HuH-7 (cell line): ENCODE measurements at regions not wholly inside any gene's neighbourhood (a gene's known extent, or its start where the extent isn't known, plus 50 kb on each side); places are given as distances from the start of the nearest gene placed in this dataset.
"Not testable (repeated sequence)": the region's sequence is repeated elsewhere in the genome, so short reads cannot be mapped to it uniquely, and the experiment has no call there.

Experiments
- DNase-seq: peaks from one replicate; pipeline ENCODE4 v3.0.0; 2011; ENCODE audit warnings: low spot score

GRCh38 chr3:14272959-14273560, 94.4 kb downstream of the LSM3 start:
- DNase-seq: not testable (repeated sequence)

GRCh38 chr3:14273901-14274611, 95.4 kb downstream of the LSM3 start:
- DNase-seq: no peak

GRCh38 chr3:14274612-14274936, 96.0 kb downstream of the LSM3 start:
- DNase-seq: no peak

GRCh38 chr3:14274999-14275961, 96.7 kb downstream of the LSM3 start:
- DNase-seq: peak; percentile 68

GRCh38 chr3:14275962-14276909, 97.6 kb downstream of the LSM3 start:
- no peak for DNase-seq

GRCh38 chr3:14277557-14277956, 98.9 kb downstream of the LSM3 start:
- no peak for DNase-seq

- no peak for DNase-seq
These were observed 99.7 kb downstream of the LSM3 start for GRCh38 chr3:14278265-14278798.

- no peak for DNase-seq
These were observed 100.4 kb downstream of the LSM3 start for GRCh38 chr3:14278799-14279625.

GRCh38 chr3:14279626-14280061, 101.0 kb downstream of the LSM3 start:
- DNase-seq: no peak

- no peak for DNase-seq
These were observed 101.7 kb downstream of the LSM3 start for GRCh38 chr3:14280326-14280725.

- DNase-seq: no peak
These were observed 102.4 kb downstream of the LSM3 start for GRCh38 chr3:14281053-14281452.

GRCh38 chr3:14282001-14282705, 103.5 kb downstream of the LSM3 start:
- DNase-seq: no peak

GRCh38 chr3:14282706-14283075, 104.1 kb downstream of the LSM3 start:
- no peak for DNase-seq

- no peak for DNase-seq
These were observed 104.6 kb downstream of the LSM3 start for GRCh38 chr3:14283092-14283812.

GRCh38 chr3:14283813-14284438, 105.3 kb downstream of the LSM3 start:
- no peak for DNase-seq

- DNase-seq: no peak
These were observed 106.3 kb downstream of the LSM3 start for GRCh38 chr3:14284694-14285547.

- DNase-seq: no peak
These were observed 106.9 kb downstream of the LSM3 start for GRCh38 chr3:14285548-14285925.
